ENCODE measurements at regions not wholly inside any gene's neighbourhood (a gene's known extent, or its start where the extent isn't known, plus 50 kb on each side); places are given as distances from the start of the nearest gene placed in this dataset.

DNA sequence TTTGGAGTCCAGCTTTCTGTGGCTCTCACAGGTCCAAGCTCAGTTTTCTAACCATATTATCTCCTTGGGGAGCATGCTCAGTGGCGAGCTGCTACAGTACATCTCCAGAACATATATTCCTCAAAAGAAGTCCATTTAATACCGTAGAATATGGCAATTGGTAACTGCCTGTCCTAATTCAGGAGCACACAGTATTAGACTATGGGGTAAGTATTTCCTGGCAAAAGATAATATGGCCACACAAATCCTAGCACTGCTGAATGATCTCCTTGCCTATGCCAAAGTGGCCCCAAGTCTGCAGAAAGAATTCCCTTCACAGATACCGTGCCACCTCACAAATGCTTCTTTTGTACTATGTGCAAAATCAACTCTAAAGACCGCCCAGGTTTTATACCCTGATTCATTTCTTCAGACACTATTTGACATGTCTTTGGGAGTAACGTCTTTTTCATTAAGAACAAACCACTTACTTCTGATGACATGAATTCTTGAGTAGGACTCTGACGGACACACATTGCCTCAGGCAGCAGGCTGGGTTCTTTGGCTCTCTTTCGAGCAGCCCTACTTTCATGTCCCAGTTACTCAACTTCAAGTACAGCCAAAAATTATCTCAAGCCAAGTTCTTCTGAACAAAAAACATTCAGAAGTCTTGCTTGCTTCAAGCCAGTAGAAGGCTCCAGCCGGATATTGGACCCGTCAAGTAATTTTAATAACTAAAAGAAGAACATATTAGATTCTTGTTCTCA, 368.3 kb upstream of the DCBLD2 start:
- TF ChIP-seq, protein P1, sequence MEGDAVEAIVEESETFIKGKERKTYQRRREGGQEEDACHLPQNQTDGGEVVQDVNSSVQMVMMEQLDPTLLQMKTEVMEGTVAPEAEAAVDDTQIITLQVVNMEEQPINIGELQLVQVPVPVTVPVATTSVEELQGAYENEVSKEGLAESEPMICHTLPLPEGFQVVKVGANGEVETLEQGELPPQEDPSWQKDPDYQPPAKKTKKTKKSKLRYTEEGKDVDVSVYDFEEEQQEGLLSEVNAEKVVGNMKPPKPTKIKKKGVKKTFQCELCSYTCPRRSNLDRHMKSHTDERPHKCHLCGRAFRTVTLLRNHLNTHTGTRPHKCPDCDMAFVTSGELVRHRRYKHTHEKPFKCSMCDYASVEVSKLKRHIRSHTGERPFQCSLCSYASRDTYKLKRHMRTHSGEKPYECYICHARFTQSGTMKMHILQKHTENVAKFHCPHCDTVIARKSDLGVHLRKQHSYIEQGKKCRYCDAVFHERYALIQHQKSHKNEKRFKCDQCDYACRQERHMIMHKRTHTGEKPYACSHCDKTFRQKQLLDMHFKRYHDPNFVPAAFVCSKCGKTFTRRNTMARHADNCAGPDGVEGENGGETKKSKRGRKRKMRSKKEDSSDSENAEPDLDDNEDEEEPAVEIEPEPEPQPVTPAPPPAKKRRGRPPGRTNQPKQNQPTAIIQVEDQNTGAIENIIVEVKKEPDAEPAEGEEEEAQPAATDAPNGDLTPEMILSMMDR (IDR thresholded peaks at IDR 0.05), result no peak
- no peak for TF ChIP-seq EP300 (IDR thresholded peaks at IDR 0.05)
- no peak for TF ChIP-seq POLR2A (IDR thresholded peaks at IDR 0.05)
- no peak for TF ChIP-seq POLR2AphosphoS5 (IDR thresholded peaks at IDR 0.05)

Measured in gastroesophageal sphincter (tissue), 3 donors.